ENCODE measurements at regions not wholly inside any gene's neighbourhood (a gene's known extent, or its start where the extent isn't known, plus 50 kb on each side); places are given as distances from the start of the nearest gene placed in this dataset.

- BruUV-seq (replicated peaks), result no TSS peak
- Histone ChIP-seq H3K4me1 (ENCODE audit: control insufficient read depth, extremely low read depth, insufficient read depth, low read length) (no peaks in the 10 kb centered on the region), H3K79me2 (ENCODE audit: control insufficient read depth, insufficient read depth, low read length) (no peaks in the 10 kb centered on the region), H3K9ac (replicated peaks; ENCODE audit: extremely low read depth, insufficient read depth, low read length) (no peak overlapping the region), H4K20me1 (replicated peaks; ENCODE audit: control insufficient read depth, extremely low read depth, insufficient read depth, low read length) (no peaks in the 10 kb centered on the region), H3K27ac (ENCODE audit: insufficient read depth, low read depth, low read length) (no peak overlapping the region), H3K9me1 (replicated peaks; ENCODE audit: control insufficient read depth, extremely low read depth, insufficient read depth, low read length) (no peaks in the 10 kb centered on the region), H3K27me3 (ENCODE audit: control insufficient read depth in 2 of 2, insufficient read depth in 2 of 2, low read length in 2 of 2) (no peaks in the 10 kb centered on the region), H3K36me3 (ENCODE audit: control insufficient read depth in 2 of 2, extremely low read depth in 1 of 2, insufficient read depth in 2 of 2, low read length in 2 of 2) (no peaks in the 10 kb centered on the region), H3K9me3 (replicated peaks; ENCODE audit: control insufficient read depth, insufficient read depth, low read length) (peaks cover 2% of the 10 kb centered on the region), H3K4me3 (replicated peaks in 1 of 3; ENCODE audit: insufficient read depth in 1 of 3, low read depth in 1 of 3, low read length in 3 of 3) (no peak overlapping the region), H3K4me2 (ENCODE audit: insufficient read depth, low read length) (no peak overlapping the region), H2AFZ (ENCODE audit: low read depth, low read length) (no peak overlapping the region)
- dilution Hi-C loops (cut with MboI; ENCODE audit: extremely low pct_ligation_motif_present, low sequenced_read_pairs) (no loop called here), intact Hi-C loops (cut with micrococcal nuclease) (no loop called here)
- no peak for DNase-seq (ENCODE audit: low read depth, low spot score)
- TF ChIP-seq POLR2AphosphoS5 (IDR thresholded peaks at IDR 0.05; ENCODE audit: insufficient read depth, low read depth, low read length) (no peak), JUN (IDR thresholded peaks at IDR 0.05; ENCODE audit: borderline replicate concordance, insufficient read depth, insufficient read length, low read depth) (no peak), POLR2A (IDR thresholded peaks at IDR 0.05; ENCODE audit: low read depth, low read length) (no peak), MYC (IDR thresholded peaks at IDR 0.05; ENCODE audit: low read depth, low read length) (no peak), EZH2 (IDR thresholded peaks at IDR 0.05; ENCODE audit: borderline replicate concordance, low read depth, low read length, severe bottlenecking) (no peak)
- TF ChIP-seq, protein P1, sequence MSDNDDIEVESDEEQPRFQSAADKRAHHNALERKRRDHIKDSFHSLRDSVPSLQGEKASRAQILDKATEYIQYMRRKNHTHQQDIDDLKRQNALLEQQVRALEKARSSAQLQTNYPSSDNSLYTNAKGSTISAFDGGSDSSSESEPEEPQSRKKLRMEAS (IDR thresholded peaks at IDR 0.05; ENCODE audit: insufficient read depth, insufficient read length), result no peak
- ChIA-PET CTCF (no interaction called here), POLR2A (no interaction called here)
- no peak for FAIRE-seq
Measured at GRCh38 chr12:127912035-127912665, 354.8 kb upstream of the TMEM132C start.

- H3K9me3 ChIP-seq (replicated peaks; ENCODE audit: control insufficient read depth, insufficient read depth, low read length), result peaks cover 4% of the 10 kb centered on the region
- H3K4me3 ChIP-seq (replicated peaks in 1 of 3; ENCODE audit: insufficient read depth in 1 of 3, low read depth in 1 of 3, low read length in 3 of 3), result no peak overlapping the region
- H3K4me1 ChIP-seq (ENCODE audit: control insufficient read depth, extremely low read depth, insufficient read depth, low read length), result no peaks in the 10 kb centered on the region
- H2AFZ ChIP-seq (ENCODE audit: low read depth, low read length), result no peak overlapping the region
- no peak for TF ChIP-seq FOS (IDR thresholded peaks at IDR 0.05; ENCODE audit: borderline replicate concordance, insufficient read depth, low read length)
- no peak for TF ChIP-seq POLR2AphosphoS5 (IDR thresholded peaks at IDR 0.05; ENCODE audit: insufficient read depth, low read depth, low read length)
- no peak for TF ChIP-seq JUN (IDR thresholded peaks at IDR 0.05; ENCODE audit: borderline replicate concordance, insufficient read depth, insufficient read length, low read depth)
- no peak for TF ChIP-seq POLR2A (IDR thresholded peaks at IDR 0.05; ENCODE audit: low read depth, low read length)
- no peak for TF ChIP-seq MYC (IDR thresholded peaks at IDR 0.05; ENCODE audit: low read depth, low read length)
- TF ChIP-seq GATA2 (IDR thresholded peaks at IDR 0.05; ENCODE audit: insufficient read depth, insufficient read length, low read depth, low read length), result no peak
- no peak for TF ChIP-seq EZH2 (IDR thresholded peaks at IDR 0.05; ENCODE audit: borderline replicate concordance, low read depth, low read length, severe bottlenecking)
- TF ChIP-seq, protein P1 (IDR thresholded peaks at IDR 0.05; ENCODE audit: insufficient read depth, insufficient read length), result no peak
- TF ChIP-seq, protein P2, sequence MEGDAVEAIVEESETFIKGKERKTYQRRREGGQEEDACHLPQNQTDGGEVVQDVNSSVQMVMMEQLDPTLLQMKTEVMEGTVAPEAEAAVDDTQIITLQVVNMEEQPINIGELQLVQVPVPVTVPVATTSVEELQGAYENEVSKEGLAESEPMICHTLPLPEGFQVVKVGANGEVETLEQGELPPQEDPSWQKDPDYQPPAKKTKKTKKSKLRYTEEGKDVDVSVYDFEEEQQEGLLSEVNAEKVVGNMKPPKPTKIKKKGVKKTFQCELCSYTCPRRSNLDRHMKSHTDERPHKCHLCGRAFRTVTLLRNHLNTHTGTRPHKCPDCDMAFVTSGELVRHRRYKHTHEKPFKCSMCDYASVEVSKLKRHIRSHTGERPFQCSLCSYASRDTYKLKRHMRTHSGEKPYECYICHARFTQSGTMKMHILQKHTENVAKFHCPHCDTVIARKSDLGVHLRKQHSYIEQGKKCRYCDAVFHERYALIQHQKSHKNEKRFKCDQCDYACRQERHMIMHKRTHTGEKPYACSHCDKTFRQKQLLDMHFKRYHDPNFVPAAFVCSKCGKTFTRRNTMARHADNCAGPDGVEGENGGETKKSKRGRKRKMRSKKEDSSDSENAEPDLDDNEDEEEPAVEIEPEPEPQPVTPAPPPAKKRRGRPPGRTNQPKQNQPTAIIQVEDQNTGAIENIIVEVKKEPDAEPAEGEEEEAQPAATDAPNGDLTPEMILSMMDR (IDR thresholded peaks at IDR 0.05; ENCODE audit: extremely low read depth in 1 of 2, insufficient read depth in 1 of 2, low read depth in 1 of 2, low read length in 2 of 2), result no peak
- H3K36me3 ChIP-seq (ENCODE audit: control insufficient read depth in 2 of 2, extremely low read depth in 1 of 2, insufficient read depth in 2 of 2, low read length in 2 of 2), result no peaks in the 10 kb centered on the region
- H4K20me1 ChIP-seq (replicated peaks; ENCODE audit: control insufficient read depth, extremely low read depth, insufficient read depth, low read length), result no peaks in the 10 kb centered on the region
- H3K9ac ChIP-seq (replicated peaks; ENCODE audit: extremely low read depth, insufficient read depth, low read length), result no peak overlapping the region
- no peaks in the 10 kb centered on the region for H3K27me3 ChIP-seq (ENCODE audit: control insufficient read depth in 2 of 2, insufficient read depth in 2 of 2, low read length in 2 of 2)
- DNase-seq (ENCODE audit: low read depth, low spot score), result no peak
- no peak overlapping the region for H3K27ac ChIP-seq (ENCODE audit: insufficient read depth, low read depth, low read length)
- intact Hi-C loops (cut with micrococcal nuclease) (no loop called here), dilution Hi-C loops (cut with MboI; ENCODE audit: extremely low pct_ligation_motif_present, low sequenced_read_pairs) (no loop called here)
- CTCF ChIA-PET, result no interaction called here
- H3K79me2 ChIP-seq (ENCODE audit: control insufficient read depth, insufficient read depth, low read length), result no peaks in the 10 kb centered on the region
- POLR2A ChIA-PET, result no interaction called here
- no TSS peak for BruUV-seq (replicated peaks)
- H3K4me2 ChIP-seq (ENCODE audit: insufficient read depth, low read length), result no peak overlapping the region
- FAIRE-seq, result no peak
- H3K9me1 ChIP-seq (replicated peaks; ENCODE audit: control insufficient read depth, extremely low read depth, insufficient read depth, low read length), result no peaks in the 10 kb centered on the region
Measured at GRCh38 chr12:127923501-127923900, 343.5 kb upstream of the TMEM132C start.

All from endothelial cell of umbilical vein (primary cell).